ENCODE measurements at regions not wholly inside any gene's neighbourhood (a gene's known extent, or its start where the extent isn't known, plus 50 kb on each side); places are given as distances from the start of the nearest gene placed in this dataset.

DNA sequence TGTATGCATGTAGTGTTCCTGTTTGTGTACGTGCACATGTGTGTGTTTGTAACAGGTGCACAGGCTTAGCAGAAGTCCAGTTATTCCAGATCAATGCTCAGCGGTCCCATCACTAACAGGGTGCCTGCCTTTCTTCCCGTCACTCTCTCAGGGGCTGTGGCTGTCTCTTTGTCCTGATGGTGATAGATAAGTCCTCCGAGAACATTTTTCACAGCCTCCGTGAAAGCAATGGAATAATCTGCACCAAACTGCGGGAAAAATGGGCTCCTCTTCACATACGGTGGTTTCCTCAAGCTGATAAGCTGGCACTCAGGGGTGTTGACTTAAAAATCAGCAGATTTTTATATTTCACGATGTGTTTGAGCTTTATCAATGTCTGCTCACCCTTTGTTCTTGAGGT lies 342.3 kb downstream of the TMEM114 start (continued):
- TF ChIP-seq RBBP5 (IDR thresholded peaks at IDR 0.05; ENCODE audit: borderline replicate concordance, low read depth, low read length), result no peak
- TF ChIP-seq FOSL1 (IDR thresholded peaks at IDR 0.05; ENCODE audit: insufficient read depth, low read depth, low read length), result no peak
- TF ChIP-seq SP1 (IDR thresholded peaks at IDR 0.05; ENCODE audit: low read depth, low read length), result no peak
- TF ChIP-seq GTF2F1 (IDR thresholded peaks at IDR 0.05; ENCODE audit: borderline replicate concordance, low read depth, low read length), result no peak
- TF ChIP-seq CBX5 (IDR thresholded peaks at IDR 0.05; ENCODE audit: low read depth, low read length), result no peak
- no peak for TF ChIP-seq TAF7 (optimal IDR thresholded peaks at IDR 0.05; ENCODE audit: borderline replicate concordance, low read depth, low read length)
- TF ChIP-seq HDAC2 (IDR thresholded peaks at IDR 0.05; ENCODE audit: borderline replicate concordance in 1 of 2, low read depth in 2 of 2, low read length in 2 of 2), result no peak
